ENCODE measurements at regions not wholly inside any gene's neighbourhood (a gene's known extent, or its start where the extent isn't known, plus 50 kb on each side); places are given as distances from the start of the nearest gene placed in this dataset.

DNA sequence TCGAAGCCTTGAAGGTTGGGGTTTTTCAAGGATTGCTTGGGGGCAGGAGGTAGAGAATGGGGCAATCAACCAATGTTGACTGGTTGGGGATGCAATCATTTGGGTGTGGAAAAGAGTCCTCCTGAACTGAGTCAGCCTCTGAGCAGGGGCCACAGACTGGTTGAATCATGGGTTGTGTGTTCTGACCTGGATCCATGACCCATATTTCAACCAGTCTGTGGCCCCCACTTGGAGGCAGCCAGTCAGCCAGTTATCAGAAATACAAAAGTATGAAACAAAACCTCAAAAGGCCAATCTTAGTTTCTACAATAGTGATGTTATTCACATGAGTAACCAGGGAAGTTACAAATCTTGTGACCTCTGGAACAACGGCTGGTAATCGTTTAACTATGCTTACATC, 81.4 kb upstream of the RANBP6 start:
- Mint-ChIP-seq H3K27ac (ENCODE audit: unreplicated experiment) (no peak overlapping the region), H3K4me3 (ENCODE audit: unreplicated experiment) (no peak overlapping the region), H3K4me1 (ENCODE audit: low read depth, unreplicated experiment) (no peaks in the 10 kb centered on the region), H3K9me3 (ENCODE audit: unreplicated experiment) (peaks cover 3% of the 10 kb centered on the region), H3K27me3 (ENCODE audit: low read depth, unreplicated experiment) (no peaks in the 10 kb centered on the region), H3K36me3 (ENCODE audit: low read depth, unreplicated experiment) (no peaks in the 10 kb centered on the region)
- DNase-seq (ENCODE audit: low read depth) (peak; percentile 80), FAIRE-seq (no peak)
- H4K20me1 ChIP-seq (ENCODE audit: insufficient read depth, low read length) = no peaks in the 10 kb centered on the region
- H3K36me3 ChIP-seq (ENCODE audit: insufficient read depth, low read length) = no peaks in the 10 kb centered on the region
- H3K27ac ChIP-seq (ENCODE audit: low read depth, low read length) = no peak overlapping the region
- H3K9ac ChIP-seq (ENCODE audit: low read length) = no peak overlapping the region
- H3K9me3 ChIP-seq (ENCODE audit: insufficient read depth, low read depth, low read length) = no peaks in the 10 kb centered on the region
- H3K4me2 ChIP-seq (ENCODE audit: low read length) = no peak overlapping the region
- TF ChIP-seq, protein P1, sequence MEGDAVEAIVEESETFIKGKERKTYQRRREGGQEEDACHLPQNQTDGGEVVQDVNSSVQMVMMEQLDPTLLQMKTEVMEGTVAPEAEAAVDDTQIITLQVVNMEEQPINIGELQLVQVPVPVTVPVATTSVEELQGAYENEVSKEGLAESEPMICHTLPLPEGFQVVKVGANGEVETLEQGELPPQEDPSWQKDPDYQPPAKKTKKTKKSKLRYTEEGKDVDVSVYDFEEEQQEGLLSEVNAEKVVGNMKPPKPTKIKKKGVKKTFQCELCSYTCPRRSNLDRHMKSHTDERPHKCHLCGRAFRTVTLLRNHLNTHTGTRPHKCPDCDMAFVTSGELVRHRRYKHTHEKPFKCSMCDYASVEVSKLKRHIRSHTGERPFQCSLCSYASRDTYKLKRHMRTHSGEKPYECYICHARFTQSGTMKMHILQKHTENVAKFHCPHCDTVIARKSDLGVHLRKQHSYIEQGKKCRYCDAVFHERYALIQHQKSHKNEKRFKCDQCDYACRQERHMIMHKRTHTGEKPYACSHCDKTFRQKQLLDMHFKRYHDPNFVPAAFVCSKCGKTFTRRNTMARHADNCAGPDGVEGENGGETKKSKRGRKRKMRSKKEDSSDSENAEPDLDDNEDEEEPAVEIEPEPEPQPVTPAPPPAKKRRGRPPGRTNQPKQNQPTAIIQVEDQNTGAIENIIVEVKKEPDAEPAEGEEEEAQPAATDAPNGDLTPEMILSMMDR (IDR thresholded peaks at IDR 0.05; ENCODE audit: insufficient read depth, low read depth, low read length) = no peak
- no peak for TF ChIP-seq EZH2 (IDR thresholded peaks at IDR 0.05; ENCODE audit: insufficient read depth, low read length)
- H3K4me3 ChIP-seq (ENCODE audit: insufficient read depth, low read depth, low read length) = no peak overlapping the region
- no peaks in the 10 kb centered on the region for H3K27me3 ChIP-seq (ENCODE audit: insufficient read depth, low read length)
- no peaks in the 10 kb centered on the region for H3K4me1 ChIP-seq (ENCODE audit: insufficient read depth, low read length)
- no peak overlapping the region for H2AFZ ChIP-seq (ENCODE audit: low read depth, low read length)
- no peaks in the 10 kb centered on the region for H3K79me2 ChIP-seq (ENCODE audit: insufficient read depth, low read length)

DNA sequence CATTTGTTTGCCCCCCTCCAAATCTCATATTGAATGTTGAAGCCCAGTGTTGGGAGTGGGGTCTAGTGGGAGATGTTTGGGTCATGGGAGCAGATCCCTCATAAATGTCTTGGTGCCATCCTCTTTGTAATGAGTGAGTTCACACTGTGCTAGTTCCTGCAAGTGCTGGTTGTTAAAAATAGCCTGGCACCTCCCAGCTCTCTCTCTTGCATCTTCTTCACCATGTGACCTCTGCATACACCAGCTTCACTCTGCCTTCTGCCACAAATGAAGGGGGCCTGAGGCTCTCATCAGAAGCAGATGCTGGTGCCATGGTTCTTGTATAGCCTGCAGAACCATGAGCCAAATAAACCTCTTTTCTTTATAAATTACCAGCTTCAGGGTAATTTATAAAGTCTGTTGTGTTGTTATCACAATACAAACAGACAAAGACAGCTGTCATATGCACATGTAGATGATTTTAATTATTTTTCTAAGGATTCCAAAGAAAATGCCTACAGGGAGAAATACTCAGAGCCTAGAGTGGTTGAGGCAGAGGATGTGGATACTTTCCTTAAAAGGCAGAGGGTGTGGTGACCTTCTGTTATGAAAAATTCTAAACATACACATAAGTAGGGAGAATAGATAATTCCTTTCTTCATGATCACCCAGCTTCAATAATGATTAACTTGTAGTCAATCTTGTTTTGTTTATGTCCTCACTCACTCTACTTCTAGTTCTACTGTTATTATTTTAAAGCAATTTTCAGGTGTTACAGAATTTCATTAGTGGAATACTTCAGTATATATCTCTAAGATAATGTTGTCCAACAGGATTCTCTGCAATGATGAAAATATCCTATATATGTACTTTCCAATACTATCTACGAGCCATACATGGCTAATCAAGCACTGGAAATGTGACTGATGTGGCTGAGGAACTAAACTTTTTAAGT, 75.1 kb upstream of the RANBP6 start:
- no peaks in the 10 kb centered on the region for H3K36me3 Mint-ChIP-seq (ENCODE audit: low read depth, unreplicated experiment)
- Histone ChIP-seq H3K4me1 (ENCODE audit: insufficient read depth, low read length) (no peaks in the 10 kb centered on the region), H4K20me1 (ENCODE audit: insufficient read depth, low read length) (no peaks in the 10 kb centered on the region)

More for the DNA sequence above, 75.1 kb upstream of the RANBP6 start:
- Histone ChIP-seq H3K4me3 (ENCODE audit: insufficient read depth, low read depth, low read length) (no peak overlapping the region), H3K27ac (ENCODE audit: low read depth, low read length) (no peak overlapping the region), H3K4me2 (ENCODE audit: low read length) (no peak overlapping the region), H3K27me3 (ENCODE audit: insufficient read depth, low read length) (no peaks in the 10 kb centered on the region), H3K36me3 (ENCODE audit: insufficient read depth, low read length) (no peaks in the 10 kb centered on the region), H3K79me2 (ENCODE audit: insufficient read depth, low read length) (no peaks in the 10 kb centered on the region), H3K9me3 (ENCODE audit: insufficient read depth, low read depth, low read length) (no peaks in the 10 kb centered on the region), H2AFZ (ENCODE audit: low read depth, low read length) (no peak overlapping the region), H3K9ac (ENCODE audit: low read length) (no peak overlapping the region)
- no peak for TF ChIP-seq EZH2 (IDR thresholded peaks at IDR 0.05; ENCODE audit: insufficient read depth, low read length)
- TF ChIP-seq, protein P1 (IDR thresholded peaks at IDR 0.05; ENCODE audit: insufficient read depth, low read depth, low read length) = no peak
- no peak for DNase-seq (ENCODE audit: low read depth)
- Mint-ChIP-seq H3K4me3 (ENCODE audit: unreplicated experiment) (no peak overlapping the region), H3K9me3 (ENCODE audit: unreplicated experiment) (peaks cover 3% of the 10 kb centered on the region), H3K4me1 (ENCODE audit: low read depth, unreplicated experiment) (peaks cover 5% of the 10 kb centered on the region), H3K27me3 (ENCODE audit: low read depth, unreplicated experiment) (no peaks in the 10 kb centered on the region), H3K27ac (ENCODE audit: unreplicated experiment) (no peak overlapping the region)
- no peak for FAIRE-seq
